Ascending aorta (tissue), 2 donors: ENCODE measurements at regions not wholly inside any gene's neighbourhood (a gene's known extent, or its start where the extent isn't known, plus 50 kb on each side); places are given as distances from the start of the nearest gene placed in this dataset.

ENCODE experiments used
- DNase-seq, 2 donors: peaks; one replicate each; pipeline ENCODE4 v3.0.0-alpha.2; 2019; ENCODE audit warnings: low spot score in 2 of 2
- H3K27ac ChIP-seq, 2 donors: fragments of 200-600 bp; sonication (generic); one replicate each; pipeline ENCODE4 v1.5.1; 2016 to 2017; ENCODE audit warnings: mild to moderate bottlenecking in 1 of 2
- H3K27me3 ChIP-seq: fragments of 200-600 bp; sonication (generic); one replicate; pipeline ENCODE4 v1.5.1; 2017
- H3K36me3 ChIP-seq, 2 donors: fragments of 200-600 bp; sonication (generic); one replicate each; pipeline ENCODE4 v1.5.1; 2016
- H3K4me1 ChIP-seq, 2 donors: fragments of 200-600 bp; sonication (generic); one replicate each; pipeline ENCODE4 v1.5.1; 2016 to 2017; ENCODE audit warnings: mild to moderate bottlenecking in 1 of 2
- H3K4me3 ChIP-seq, 2 donors: fragments of 200-600 bp; sonication (generic); one replicate each; pipeline ENCODE4 v1.5.1; 2016 to 2017; ENCODE audit warnings: mild to moderate bottlenecking in 1 of 2
- H3K9me3 ChIP-seq, 2 donors: fragments of 200-600 bp; sonication (generic); one replicate each; pipeline ENCODE4 v1.5.1; 2016
- CTCF ChIP-seq, 3 experiments: fragments of 200-600 bp in 2 of 3; fragments of 450-650 bp in 1 of 3; sonication (generic) in 2 of 3; IDR thresholded peaks; one replicate each; pipeline ENCODE4 v1.5.1; 2016 to 2019; ENCODE audit warnings: antibody characterized with exemption in 3 of 3, mild to moderate bottlenecking in 1 of 3, moderate library complexity in 1 of 3
- intact Hi-C: fragments of 100-400 bp; cut with DNase I; formaldehyde crosslinking; loops from one replicate; pipeline ENCODE4 v1.15.1; 2023

DNA sequence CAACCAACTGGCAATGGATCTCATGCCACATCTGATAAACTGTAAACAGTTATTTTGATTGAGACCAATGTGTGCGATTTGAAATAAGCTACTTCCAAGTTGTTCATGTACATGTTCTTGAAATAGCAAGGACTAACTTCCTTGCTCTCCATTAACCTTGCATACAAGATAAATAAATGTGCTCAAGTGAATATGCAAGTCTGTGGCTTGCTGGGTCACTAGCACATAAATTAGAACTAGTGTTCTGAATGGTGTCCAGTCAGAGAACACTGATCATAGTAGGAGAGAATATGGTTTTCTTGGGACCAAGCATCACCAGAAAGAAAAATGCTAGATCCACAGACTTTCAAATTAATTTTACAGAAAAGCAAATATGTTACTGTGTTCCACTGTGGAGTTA, 640.0 kb upstream of the CCDC54 start:
- DNase-seq = no peak
- Histone ChIP-seq H3K9me3 (no peaks in the 10 kb centered on the region), H3K36me3 (no peaks in the 10 kb centered on the region), H3K27ac (no peak overlapping the region), H3K4me1 (no peaks in the 10 kb centered on the region), H3K27me3 (no peaks in the 10 kb centered on the region), H3K4me3 (no peak overlapping the region)
- no peak for TF ChIP-seq CTCF (IDR thresholded peaks at IDR 0.05)
- intact Hi-C loops = no loop called here

- no peak for DNase-seq
- intact Hi-C loops = no loop called here
- Histone ChIP-seq H3K4me1 (no peaks in the 10 kb centered on the region), H3K27ac (no peak overlapping the region), H3K27me3 (no peaks in the 10 kb centered on the region), H3K4me3 (no peak overlapping the region), H3K36me3 (no peaks in the 10 kb centered on the region), H3K9me3 (no peaks in the 10 kb centered on the region)
- TF ChIP-seq CTCF (IDR thresholded peaks at IDR 0.05) = no peak
Measured at GRCh38 chr3:106740116-106740515, 637.1 kb upstream of the CCDC54 start.

GRCh38 chr3:106745344-106746168, 631.7 kb upstream of the CCDC54 start:
- no peak overlapping the region for H3K27ac ChIP-seq
- H3K9me3 ChIP-seq = no peaks in the 10 kb centered on the region
- H3K4me1 ChIP-seq = no peaks in the 10 kb centered on the region
- H3K36me3 ChIP-seq = no peaks in the 10 kb centered on the region
- no peak for DNase-seq
- intact Hi-C loops = no loop called here
- no peak overlapping the region for H3K4me3 ChIP-seq
- no peak for TF ChIP-seq CTCF (IDR thresholded peaks at IDR 0.05)
- no peaks in the 10 kb centered on the region for H3K27me3 ChIP-seq

DNA sequence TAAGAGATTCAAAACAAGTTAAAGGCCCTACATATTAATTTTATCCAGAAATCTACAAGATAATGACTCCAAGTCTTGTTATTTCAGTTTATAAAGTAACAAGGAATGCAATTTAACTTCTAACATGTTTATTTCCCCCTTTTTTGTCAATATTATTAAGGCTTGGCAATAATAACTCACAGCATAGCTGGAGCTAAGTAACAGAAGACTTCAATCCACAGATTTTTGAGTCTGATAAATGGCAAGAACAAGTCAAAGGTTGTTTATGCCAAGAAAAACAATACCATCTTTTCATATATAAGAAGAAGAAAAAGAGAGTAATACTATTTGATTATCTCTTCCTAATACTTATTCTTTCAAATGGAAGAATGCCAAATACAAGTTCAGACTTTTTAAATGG, 631.0 kb upstream of the CCDC54 start:
- intact Hi-C loops = no loop called here

GRCh38 chr3:106748472-106749262, 628.6 kb upstream of the CCDC54 start:
- Histone ChIP-seq H3K9me3 (no peaks in the 10 kb centered on the region), H3K4me3 (no peak overlapping the region), H3K36me3 (no peaks in the 10 kb centered on the region), H3K4me1 (no peaks in the 10 kb centered on the region), H3K27me3 (no peaks in the 10 kb centered on the region), H3K27ac (no peak overlapping the region)
- no peak for DNase-seq
- intact Hi-C loops = no loop called here
- TF ChIP-seq CTCF (IDR thresholded peaks at IDR 0.05) = no peak

More for the DNA sequence above, 631.0 kb upstream of the CCDC54 start:
- no peak for DNase-seq
- Histone ChIP-seq H3K27me3 (no peaks in the 10 kb centered on the region), H3K27ac (no peak overlapping the region), H3K4me1 (no peaks in the 10 kb centered on the region), H3K4me3 (no peak overlapping the region), H3K36me3 (no peaks in the 10 kb centered on the region), H3K9me3 (no peaks in the 10 kb centered on the region)
- no peak for TF ChIP-seq CTCF (IDR thresholded peaks at IDR 0.05)
